ENCODE measurements at regions not wholly inside any gene's neighbourhood (a gene's known extent, or its start where the extent isn't known, plus 50 kb on each side); places are given as distances from the start of the nearest gene placed in this dataset.
"Not testable (repeated sequence)": the region's sequence is repeated elsewhere in the genome, so short reads cannot be mapped to it uniquely, and the experiment has no call there.

DNA sequence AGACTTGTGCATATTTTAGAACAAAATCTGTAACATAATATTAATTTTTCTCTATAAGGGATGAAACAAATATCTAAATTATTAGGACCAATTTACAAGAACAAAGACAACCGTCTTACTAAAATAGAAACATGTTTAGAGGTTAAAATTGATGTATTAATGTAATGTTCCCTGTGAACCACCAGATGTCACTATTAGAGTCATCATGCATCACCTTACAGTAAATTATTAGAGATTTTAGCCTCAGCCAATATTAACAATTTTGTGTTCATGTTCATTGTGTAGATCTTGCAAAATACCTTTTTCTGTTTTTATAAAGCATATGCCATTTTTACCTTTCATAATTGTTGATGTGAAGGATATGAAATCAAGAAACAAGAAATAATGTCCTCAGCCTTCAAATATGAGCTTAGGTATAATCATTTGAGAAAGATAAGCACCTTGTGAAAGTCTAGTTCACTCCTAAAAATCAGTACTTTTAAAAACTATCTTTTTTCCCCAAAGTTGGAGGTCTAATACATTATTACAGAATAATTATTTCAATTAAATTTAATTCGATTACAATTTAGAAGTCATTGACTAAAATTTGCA, 344.3 kb upstream of the KCNH7 start:
- DNase-seq, result no peak

DNA sequence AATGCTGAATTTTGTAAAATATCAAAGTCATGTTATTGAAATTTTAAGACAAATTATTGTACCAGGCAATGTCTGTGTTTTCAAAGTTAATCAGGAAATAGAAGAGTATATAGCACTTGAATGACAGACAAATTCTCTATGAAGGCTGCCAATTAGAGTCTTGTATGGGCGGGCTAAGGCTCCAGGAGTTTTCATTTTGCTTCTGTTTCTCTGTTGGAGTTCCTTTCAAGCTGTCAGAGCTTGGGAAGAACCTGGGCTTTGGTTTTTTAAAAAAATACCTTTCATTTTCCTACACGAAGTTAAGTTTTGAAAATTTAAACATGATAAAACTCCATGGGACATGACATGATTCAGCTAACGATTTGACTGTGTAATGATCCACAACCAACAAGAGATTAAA, 339.0 kb upstream of the KCNH7 start:
- DNase-seq, result no peak

DNA sequence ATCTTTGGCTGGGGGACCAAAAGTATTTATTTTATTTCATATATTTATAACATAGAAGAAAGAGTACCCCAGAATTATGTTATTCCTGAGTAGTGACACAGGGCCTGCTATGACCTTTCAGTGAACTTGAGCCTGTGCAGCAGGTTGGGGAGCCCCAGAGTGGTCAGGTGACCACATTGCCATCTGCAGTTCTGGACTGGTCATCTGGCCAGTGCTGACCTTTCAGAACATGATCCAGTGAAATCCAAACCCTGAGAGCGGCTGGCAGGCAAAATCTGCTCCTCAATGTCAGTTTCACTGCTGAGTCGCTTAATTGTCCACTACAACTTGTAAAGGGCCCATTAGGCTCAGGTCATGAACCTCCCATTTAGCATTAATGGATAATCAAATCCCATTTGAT, 336.7 kb upstream of the KCNH7 start:
- DNase-seq, result no peak

DNA sequence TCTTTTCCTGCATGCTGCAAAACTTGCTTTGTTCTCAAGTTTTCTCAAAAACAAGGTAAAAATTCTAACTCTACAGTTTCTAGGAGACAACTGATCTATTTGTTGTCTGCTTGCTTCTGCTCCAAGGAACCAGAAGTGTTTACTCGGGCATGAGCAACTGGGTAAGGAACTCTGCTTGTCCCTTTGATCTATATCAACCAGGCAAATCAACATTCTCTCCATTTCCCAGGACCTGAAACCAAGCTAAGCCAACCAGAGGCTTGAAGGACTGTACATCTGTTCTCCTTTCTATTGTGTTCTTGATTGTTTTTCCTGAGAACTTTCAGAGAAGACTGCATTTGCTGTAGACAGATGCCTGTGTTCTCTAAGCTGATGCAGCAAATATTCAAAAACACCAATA, 335.0 kb upstream of the KCNH7 start:
- DNase-seq, result no peak

DNA sequence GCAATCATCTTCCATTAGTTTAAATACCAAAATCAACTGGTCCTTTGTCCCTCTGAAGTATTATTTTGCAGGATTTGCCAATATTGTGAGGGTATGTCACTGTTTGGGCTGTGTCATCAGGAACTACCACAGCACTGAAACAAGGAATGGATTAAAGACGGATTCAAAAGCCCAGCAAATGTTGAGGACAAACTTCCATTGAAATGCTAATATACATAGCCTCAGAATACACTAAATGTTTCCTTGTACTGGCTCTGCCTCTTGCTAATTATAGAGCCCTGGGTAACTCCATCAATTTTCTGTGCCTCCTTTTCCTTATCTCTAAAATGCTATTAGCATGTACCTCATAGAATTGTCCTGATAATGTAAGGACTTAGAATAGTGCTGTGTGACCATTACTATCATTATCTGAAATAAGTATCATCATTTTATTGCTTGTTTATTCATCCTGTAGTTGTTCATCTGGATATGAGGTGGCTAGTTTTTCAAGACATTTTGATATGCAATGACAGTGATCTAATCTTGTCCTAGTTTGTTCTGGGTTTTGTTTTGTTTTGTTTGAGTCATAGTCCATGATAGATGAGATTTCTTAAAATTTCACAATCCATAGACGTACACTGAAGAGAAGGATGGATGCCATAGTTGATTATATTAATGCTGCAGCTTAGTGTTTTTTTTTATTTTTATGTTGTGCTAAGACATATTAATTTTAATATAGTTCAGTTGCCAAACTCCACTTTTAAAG, 333.4 kb upstream of the KCNH7 start:
- DNase-seq, result no peak

DNA sequence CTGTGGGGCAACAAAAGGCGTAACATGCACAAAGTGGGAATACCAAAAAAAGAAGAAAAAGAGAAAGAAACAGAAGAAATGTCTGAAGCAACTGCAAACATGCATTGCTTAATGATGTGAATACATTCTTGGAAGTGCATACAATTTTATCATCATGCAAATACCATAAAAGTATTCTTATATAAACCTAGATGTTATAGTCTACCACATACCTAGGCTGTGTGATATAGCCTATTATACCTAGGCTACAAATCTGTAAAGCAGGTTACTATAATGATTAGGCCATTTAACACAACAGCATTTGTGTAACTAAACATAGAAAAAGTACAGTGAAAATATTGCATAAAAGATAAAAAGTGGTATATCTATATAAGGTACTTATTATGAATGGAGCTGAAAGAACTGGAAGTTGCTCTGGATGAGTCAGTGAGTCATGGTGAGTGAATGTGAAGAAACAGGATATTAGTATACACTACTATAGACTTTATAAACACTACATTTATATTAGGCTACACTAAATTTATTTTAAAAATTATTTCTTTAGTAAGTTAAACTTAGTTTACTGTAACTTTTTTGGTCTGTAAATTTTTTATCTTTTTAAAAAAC, 319.4 kb upstream of the KCNH7 start:
- no peak for DNase-seq

DNA sequence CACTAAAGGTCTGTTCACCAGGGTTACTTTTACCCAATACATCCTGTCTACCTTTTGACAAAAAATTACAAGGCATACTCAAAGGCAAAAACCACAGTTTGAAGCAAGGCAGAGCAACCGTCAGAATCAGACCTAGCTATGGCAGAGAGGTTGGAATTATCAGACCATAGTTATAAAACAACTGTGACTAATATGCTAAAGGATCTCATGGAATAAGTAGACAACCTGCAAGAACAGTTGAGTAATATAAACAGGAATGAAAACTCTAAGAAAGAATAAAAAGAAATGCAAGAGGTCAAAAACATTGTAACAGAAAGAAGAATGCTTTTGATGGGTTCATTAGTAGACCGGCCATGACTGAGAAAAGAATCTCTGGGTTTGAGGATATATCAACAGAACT, 318.8 kb upstream of the KCNH7 start:
- no peak for DNase-seq

DNA sequence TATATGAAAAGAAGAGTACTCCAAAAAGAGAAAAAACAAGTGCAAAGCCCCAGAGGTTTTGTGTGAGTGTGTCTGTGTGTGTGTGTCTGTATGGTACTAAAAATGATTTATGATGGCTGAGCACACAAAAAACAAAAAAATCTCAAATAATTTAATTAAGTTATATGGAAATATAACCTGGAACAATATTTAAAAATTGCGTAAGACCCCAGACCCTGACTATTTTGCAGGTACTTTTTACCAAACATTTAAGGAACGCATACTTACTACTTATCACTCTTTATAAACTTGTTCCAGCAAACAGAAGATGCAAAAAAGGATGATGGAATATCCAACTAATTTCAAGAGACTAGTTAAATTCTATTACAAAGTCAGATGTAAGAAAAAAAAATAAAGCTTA, 317.4 kb upstream of the KCNH7 start:
- no peak for DNase-seq

DNA sequence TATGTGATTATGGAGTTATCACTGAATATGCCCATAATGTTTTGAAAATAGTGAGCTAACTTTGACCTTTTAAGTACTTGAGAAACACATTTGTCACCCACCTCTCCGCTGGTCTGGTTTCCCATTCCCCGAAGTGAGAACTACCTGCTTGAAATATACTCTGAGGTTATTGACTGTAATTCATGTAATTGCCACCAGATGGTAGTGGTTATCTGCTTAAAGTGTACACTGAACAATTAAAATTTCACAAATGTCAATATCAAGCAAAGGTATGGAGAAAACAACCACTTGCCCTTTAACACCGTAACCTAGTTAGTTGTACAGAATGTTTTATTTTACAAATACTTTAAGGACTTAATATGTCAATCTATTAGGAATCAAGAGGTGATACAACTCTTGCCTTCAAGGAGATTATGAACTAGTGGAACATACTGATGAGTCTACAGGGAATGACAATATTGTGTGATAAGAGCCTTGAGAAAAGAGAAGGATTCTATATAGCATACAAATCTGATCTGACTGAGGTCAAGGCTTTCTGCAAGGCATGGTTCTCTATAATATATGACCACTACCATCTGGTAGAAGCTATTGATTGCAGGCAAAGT, 316.8 kb upstream of the KCNH7 start:
- no peak for DNase-seq

DNA sequence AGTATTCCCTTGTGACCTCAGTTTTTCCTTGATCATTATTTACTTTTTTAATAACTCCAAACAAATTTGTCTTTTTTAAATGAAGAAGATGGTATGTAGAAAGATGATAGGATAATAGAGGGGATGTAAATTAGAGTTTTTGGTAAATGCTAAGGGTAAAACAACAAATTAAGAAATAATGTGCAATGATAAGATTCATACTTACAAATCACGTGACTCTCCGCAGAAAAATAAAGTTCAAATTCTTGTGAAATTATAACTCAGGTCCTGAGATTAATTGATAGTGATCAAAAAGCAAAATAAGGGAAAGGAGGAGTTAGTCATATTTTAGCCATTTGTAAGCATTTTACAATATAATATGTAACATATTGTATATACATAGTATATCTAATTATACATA, 304.1 kb upstream of the KCNH7 start:
- no peak for DNase-seq

DNA sequence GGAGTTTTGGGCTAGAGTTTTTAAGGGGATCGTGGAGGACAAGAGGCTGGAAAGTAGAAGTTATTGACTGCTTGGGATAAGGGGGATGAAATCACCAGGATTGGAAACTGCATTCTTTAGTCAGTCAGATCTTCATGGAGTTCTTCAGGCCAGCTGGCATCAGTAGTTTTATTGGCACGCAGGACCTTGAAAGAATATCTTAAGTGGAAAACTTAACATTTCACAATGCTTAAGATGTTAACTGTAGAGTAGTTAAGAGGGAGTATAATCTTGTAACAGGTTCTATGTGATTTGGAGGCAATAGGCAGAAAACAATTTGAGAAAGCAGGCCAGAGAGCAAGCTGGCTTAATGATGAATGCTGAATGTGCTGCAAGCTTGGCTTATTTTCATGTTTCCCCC, 300.4 kb upstream of the KCNH7 start:
- DNase-seq, result no peak

DNA sequence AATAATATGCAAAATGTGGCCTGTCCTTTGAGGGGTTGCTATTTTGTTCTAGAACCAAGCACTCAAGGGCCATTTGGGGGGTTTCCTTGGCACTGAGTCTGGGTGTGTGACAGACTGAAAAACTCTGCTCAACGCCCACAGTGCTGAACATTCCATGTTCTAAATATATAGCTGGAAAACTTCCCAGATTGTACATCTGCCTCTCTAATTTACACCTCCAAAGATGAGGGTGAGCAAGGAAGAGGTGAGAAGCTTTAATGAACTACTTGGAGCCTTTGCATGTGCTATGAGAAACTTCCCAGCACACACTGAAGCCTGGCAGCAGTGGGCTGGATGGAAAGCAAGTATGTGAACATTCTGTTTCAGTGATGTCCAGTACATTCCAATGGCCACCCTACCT, 296.7 kb upstream of the KCNH7 start:
- DNase-seq, result no peak

DNA sequence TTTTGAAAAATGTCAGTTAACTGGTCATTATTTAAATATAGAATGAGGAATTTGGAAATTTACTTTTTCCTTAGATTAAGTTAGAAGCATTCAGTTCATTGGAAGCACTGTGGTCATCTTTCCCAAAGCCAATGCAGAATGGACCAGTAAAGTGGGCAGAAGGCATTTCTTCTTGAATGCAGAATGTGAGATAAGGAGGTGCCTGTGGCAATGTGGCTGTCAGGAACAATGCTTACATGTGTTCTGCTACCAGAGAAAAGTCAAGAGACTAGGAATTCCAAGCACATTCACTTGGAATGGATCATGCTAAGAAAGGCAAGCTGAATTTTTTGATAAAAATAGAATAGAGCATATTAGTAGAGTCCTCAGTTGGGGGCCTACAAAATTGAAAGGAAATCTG, 295.0 kb upstream of the KCNH7 start:
- DNase-seq, result no peak

DNA sequence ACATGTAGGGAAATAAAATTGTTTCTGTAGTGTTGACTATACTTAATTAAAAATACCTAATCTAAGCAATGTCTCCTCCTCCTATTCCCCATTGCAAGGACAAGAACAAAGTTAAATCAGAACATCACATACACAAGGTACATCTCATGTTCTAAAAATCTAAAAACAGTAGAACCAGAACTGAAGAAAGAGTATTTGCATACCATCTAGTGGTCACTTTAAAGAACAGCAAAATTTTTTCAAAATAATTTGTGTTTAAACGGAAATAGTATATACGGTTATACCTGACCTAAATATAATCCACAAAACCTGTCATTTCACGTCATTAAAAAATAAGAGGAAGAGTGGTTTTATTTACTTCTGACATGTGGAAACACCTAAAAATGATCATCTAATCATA, 294.3 kb upstream of the KCNH7 start:
- DNase-seq, result no peak

DNA sequence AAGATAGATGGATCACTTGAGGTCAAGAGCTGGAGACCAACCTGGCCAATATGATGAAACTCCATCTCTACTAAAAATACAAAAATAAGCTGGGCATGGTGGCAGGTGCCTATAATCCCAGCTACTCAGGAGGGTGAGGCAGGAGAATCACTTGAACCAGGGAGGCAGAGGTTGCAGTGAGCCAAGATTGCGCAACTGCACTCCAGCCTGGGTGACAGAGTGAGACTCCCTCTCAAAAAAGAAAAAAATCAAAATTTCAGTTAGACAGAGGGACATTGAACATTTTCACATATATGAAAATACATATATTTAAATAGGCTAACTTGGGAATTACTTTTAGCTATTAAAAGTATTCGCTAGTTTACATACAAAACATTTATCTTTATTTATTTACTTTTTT, 293.6 kb upstream of the KCNH7 start:
- DNase-seq, result not testable (repeated sequence)

DNA sequence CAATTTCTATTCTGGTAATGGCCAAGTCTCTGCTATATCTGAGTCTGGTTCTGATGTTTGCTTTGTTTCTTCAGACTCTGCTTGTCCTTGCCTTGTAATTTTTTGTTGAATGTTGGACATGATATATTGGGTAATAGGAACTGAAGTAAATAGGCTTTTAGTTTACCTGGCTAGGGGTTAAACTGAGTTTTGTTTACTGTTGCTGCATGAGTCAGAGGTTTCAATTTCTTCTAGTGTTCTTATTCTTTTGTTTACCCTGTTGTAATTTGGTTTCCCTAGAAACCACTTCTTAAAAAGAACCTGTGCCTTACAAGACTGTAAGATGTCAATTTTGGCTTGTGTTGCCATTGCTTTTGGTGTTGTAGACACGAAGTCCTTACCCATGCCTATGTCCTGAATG, 285.0 kb upstream of the KCNH7 start:
- no peak for DNase-seq

DNA sequence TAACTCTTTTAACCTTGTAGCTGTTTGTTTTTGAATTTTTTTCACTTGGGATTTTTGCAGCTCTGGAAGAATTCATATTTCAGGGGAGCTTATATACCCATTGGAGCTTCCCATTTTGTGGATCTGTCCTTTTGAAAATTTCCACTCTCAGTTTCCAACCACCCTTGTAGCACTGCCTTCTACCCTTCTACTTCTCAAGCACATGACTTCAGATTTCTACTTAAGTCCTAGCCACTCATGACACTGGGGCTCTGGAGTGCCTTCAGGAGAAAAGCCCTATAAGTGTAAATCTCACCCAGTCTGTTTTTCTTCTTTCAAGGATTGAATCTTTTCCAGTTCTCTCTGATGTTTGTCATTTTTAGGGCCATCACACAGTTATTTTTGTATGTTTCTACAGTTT, 283.7 kb upstream of the KCNH7 start:
- no peak for DNase-seq

DNA sequence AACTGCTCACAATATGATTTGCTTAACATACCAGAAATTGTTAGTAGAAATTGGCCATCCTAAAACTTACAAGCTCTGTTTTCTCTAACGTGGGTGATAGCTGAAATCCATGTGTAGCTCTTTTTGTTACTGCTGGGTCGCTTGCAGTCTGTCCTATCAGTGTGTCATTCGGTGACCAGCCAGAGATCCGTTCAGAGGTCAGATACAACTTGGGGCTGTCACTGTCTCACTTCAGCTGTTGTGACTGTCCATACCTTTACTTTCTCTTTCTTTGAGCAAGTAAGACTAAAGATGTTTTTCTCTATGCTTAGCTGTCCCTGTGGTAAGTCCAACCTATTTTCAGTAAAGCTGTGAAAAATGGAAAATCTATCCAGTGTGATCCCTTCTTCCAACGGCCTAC, 282.9 kb upstream of the KCNH7 start:
- DNase-seq, result no peak

DNA sequence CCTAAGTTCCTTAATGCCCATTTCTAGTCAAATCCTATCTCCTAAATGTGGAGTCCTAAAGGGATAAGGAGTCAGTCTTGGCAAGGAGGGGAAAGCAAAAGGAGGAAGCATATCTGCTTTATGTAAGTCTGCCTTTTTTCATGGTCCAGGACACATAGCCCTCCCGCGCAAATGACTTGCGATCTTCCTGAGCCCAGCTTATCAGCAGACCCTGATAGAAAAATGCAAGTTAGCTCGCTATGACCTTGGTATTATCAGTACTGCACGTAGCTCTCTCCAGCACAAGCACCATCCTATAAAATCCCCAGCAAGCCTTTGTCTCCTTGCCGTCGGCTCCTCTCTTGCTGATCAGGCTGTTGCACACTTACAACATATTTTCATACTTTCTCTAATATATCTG, 281.4 kb upstream of the KCNH7 start:
- no peak for DNase-seq

DNA sequence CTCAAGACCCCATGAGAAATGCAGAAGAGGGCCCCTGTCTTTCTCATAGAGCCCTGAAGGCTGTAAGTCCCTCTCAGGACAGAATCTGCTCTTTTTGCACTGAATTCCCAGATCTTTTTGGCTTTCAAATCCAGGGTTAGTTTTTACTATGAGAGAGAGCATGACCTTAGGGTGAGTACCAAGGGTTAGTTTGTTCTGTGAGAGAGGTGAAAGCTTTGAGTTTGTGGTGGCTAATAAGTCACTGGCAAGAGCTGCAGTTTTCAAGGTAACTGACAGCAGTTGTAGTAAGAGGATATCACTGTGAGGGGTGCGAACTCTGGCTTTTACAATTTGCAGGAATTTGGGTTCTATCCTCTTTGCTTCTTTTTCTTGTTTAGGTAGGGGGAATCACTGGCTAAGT, 248.4 kb upstream of the KCNH7 start:
- no peak for DNase-seq

DNA sequence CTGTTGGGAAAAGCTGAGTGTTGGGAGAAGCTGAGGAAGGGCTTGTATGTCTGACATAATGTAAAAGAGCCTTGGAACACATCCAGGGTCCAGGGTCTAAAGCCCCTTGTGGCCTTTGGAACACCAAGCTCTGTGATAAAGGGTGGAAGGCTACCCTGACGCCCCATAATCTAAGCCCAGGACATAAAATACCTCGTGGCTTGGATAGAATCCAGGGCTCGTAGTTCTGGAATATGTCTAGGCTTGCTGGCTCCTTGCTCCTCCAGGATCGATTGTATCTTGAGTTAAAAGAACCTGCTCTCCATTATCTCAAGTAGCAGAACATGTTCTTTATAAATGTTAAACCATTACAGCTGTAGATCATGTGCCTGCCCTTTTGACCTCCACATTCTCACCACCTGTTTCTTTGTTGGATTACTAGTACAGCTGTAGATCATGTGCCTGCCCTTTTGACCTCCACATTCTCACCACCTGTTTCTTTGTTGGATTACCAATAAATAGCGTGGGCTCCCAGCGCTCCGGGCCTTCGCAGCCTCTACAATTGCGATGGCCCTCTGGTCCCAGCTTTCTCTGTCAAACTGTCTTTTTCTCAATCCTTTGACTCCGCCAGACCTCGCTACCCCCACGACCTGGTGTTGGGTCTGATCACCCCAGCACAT, 246.9 kb upstream of the KCNH7 start:
- DNase-seq, result not testable (repeated sequence)

DNA sequence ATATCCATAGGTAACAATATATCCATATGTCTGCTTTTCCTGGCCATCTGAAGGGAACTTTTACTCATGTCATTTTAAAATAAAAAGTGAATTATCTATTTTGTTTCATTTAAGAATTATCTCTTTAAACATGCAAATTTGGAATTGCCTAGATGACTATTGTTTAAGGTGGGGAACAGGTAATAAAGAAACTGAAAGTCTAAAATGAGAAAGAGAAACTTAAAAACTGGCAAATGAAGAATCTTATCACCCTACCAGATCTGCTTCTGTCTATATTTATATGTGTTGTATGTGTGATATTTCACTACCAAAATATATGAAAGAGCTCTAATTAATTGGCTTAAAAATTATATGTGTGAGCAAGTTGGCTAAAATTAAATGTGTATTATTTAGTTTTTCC, 243.2 kb upstream of the KCNH7 start:
- DNase-seq, result no peak

DNA sequence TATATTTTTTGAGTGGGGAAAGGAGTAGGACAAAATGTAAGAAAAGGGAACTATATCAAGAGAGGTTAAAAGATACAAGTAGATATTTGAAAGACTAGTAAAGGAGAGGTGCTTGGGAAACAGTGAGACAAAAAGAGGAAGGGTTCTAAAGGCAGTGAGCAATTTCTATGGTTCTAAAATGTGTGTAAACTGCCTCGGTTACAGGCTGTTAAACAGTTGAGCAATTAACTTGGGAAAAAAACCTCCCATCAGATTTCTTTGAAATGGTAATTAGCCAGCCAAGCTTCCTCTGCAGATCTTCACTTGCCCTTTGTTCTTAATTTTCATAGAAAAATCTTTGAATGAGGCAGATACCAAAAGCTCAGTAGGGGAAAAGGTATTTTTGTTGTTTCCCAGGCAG, 238.7 kb upstream of the KCNH7 start:
- no peak for DNase-seq

DNA sequence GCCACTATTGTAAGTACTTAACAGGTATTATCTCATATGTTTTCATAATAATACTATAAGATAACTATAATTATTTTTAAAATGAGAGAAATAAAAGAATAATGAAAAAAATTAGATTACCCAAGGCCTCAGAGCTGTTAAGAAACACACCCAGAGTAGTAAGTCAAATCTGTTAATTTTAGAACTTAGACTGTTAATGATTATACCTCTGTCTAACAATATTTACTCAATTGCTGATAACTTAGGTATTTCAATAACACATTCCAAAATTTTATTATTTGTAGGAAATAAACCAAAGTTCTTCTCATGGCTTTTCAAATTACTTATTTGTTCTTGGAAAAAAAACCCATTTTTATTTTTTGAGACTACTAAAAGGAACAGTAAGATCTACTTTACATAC, 227.5 kb upstream of the KCNH7 start:
- DNase-seq, result no peak
